A549 (cell line): ENCODE measurements at regions not wholly inside any gene's neighbourhood (a gene's known extent, or its start where the extent isn't known, plus 50 kb on each side); places are given as distances from the start of the nearest gene placed in this dataset.

Experiments used
- ATAC-seq, 2 experiments: fragments of 200-7000 bp in 1 of 2; fragments of >200 bp in 1 of 2; cut with Nextera tagmentation in 1 of 2; cut with Tn5 transposase in 1 of 2; 3 replicates each; pipeline versions ENCODE4 v1.8.0 to v1.9.1; 2018 to 2020; ENCODE audit warnings: mild to moderate bottlenecking in 1 of 2, moderate library complexity in 1 of 2
- CTCF ChIA-PET: fragments of 300-600 bp; sonication (Branson Sonifier 250); formaldehyde crosslinking; extraction: SDS; loops from one replicate; lab custom pipeline; 2021; ENCODE audit warnings: antibody characterized with exemption, inconsistent platforms; lab: Yijun Ruan, JAX
- POLR2A ChIA-PET: fragments of 350-600 bp; formaldehyde crosslinking; extraction: SDS; loops from one replicate; lab custom pipeline; 2021; ENCODE audit warnings: antibody characterized with exemption, inconsistent platforms; lab: Yijun Ruan, JAX
- DNase-seq, 2 experiments: peaks; one replicate each; pipeline versions ENCODE4 v3.0.0 to v3.0.0-alpha.2; 2011 to 2016; ENCODE audit warnings: low read depth in 1 of 2, low spot score in 1 of 2
- FAIRE-seq: peaks from 2 replicates; lab custom pipeline; 2011; peaks lifted over from hg19 to GRCh38; lab: Jason Lieb, UNC
- H3K27ac ChIP-seq, 2 experiments: fragments of >200 bp; sonication (Bioruptor Twin); formaldehyde crosslinking; 3 replicates each; pipeline ENCODE4 v1.5.1; 2016 to 2017
- H3K4me1 ChIP-seq: fragments of >200 bp; sonication (Bioruptor Twin); formaldehyde crosslinking; 3 replicates; pipeline ENCODE4 v1.6.1; 2016
- H3K4me2 ChIP-seq: fragments of >200 bp; sonication (Bioruptor Twin); formaldehyde crosslinking; 3 replicates; pipeline ENCODE4 v1.6.1; 2016
- H3K4me3 ChIP-seq: fragments of >200 bp; sonication (Bioruptor Twin); formaldehyde crosslinking; 3 replicates; pipeline ENCODE4 v1.5.1; 2016
- H3K9me3 ChIP-seq: fragments of >200 bp; sonication (Bioruptor Twin); formaldehyde crosslinking; 3 replicates; pipeline ENCODE4 v1.6.1; 2016
- BHLHE40 ChIP-seq: IDR thresholded peaks from 2 replicates; pipeline ENCODE4 v1.6.1; 2012; ENCODE audit warnings: low read depth, low read length, inconsistent platforms
- CBX8 ChIP-seq: fragments of 200-600 bp; sonication (generic); IDR thresholded peaks from 2 replicates; pipeline ENCODE4 v1.6.1; 2016
- CEBPB ChIP-seq, 2 experiments: fragments of >200 bp in 1 of 2; sonication (Bioruptor Twin) in 1 of 2; formaldehyde crosslinking in 1 of 2; IDR thresholded peaks; 2 replicates each; pipeline ENCODE4 v1.6.1; 2012 to 2016
- CHD2 ChIP-seq: fragments of 150-350 bp; IDR thresholded peaks from 2 replicates; pipeline ENCODE4 v1.6.1; 2014; ENCODE audit warnings: low read length; ENCODE audit not compliant: partially characterized antibody
- EP300 ChIP-seq, 2 experiments: fragments of >200 bp; sonication (Bioruptor Twin); formaldehyde crosslinking; IDR thresholded peaks; 2 replicates in 1 of 2; 3 replicates in 1 of 2; pipeline ENCODE4 v1.6.1; 2016 to 2017
- ESRRA ChIP-seq: fragments of 150-350 bp; IDR thresholded peaks from 2 replicates; pipeline ENCODE4 v1.6.1; 2014; ENCODE audit warnings: mild to moderate bottlenecking, low read length, borderline replicate concordance
- FOSB ChIP-seq: fragments of 250-450 bp; sonication (Bioruptor Pico); IDR thresholded peaks from 2 replicates; pipeline ENCODE4 v1.5.0; 2020; ENCODE audit warnings: mild to moderate bottlenecking, moderate library complexity
- GATA3 ChIP-seq: IDR thresholded peaks from 2 replicates; pipeline ENCODE4 v1.6.1; 2012; ENCODE audit warnings: borderline replicate concordance
- HDAC2 ChIP-seq: fragments of 200-600 bp; sonication (generic); IDR thresholded peaks from 2 replicates; pipeline ENCODE4 v1.6.1; 2016
- HEYL ChIP-seq: fragments of 250-450 bp; sonication (Bioruptor Pico); IDR thresholded peaks from 2 replicates; pipeline ENCODE4 v1.8.0; 2021; ENCODE audit warnings: mild to moderate bottlenecking, moderate library complexity
- HOXB13 ChIP-seq: fragments of 250-450 bp; sonication (Bioruptor Pico); IDR thresholded peaks from 2 replicates; pipeline ENCODE4 v1.5.0; 2020; ENCODE audit warnings: low read depth, mild to moderate bottlenecking, moderate library complexity
- KDM5A ChIP-seq: fragments of 200-600 bp; sonication (generic); IDR thresholded peaks from 2 replicates; pipeline ENCODE4 v1.6.1; 2016; ENCODE audit warnings: antibody characterized with exemption, mild to moderate bottlenecking
- MAZ ChIP-seq: fragments of 150-350 bp; IDR thresholded peaks from 2 replicates; pipeline ENCODE4 v1.6.1; 2014; ENCODE audit warnings: antibody characterized with exemption, low read depth, low read length, borderline replicate concordance
- MYC ChIP-seq: IDR thresholded peaks from 2 replicates; pipeline ENCODE4 v1.6.1; 2012; ENCODE audit warnings: mild to moderate bottlenecking, inconsistent platforms, low read length, improper control_type of control experiment, borderline replicate concordance
- PHF8 ChIP-seq: fragments of 200-600 bp; sonication (generic); IDR thresholded peaks from 2 replicates; pipeline ENCODE4 v1.6.1; 2016; ENCODE audit warnings: low read depth, mild to moderate bottlenecking, antibody characterized with exemption, moderate library complexity, borderline replicate concordance
- POLR2A ChIP-seq: IDR thresholded peaks from 2 replicates; pipeline ENCODE4 v1.6.1; 2012; ENCODE audit warnings: mild to moderate bottlenecking, low read length
- TFCP2L1 ChIP-seq: fragments of 250-450 bp; sonication (Bioruptor Pico); IDR thresholded peaks from 2 replicates; pipeline ENCODE4 v1.5.0; 2021; ENCODE audit warnings: mild to moderate bottlenecking
- USF2 ChIP-seq: fragments of 450-650 bp; IDR thresholded peaks from 2 replicates; pipeline ENCODE4 v1.6.1; 2014; ENCODE audit warnings: antibody characterized with exemption
- ZSCAN20 ChIP-seq: fragments of 250-450 bp; sonication (Bioruptor Pico); IDR thresholded peaks from 2 replicates; pipeline ENCODE4 v1.8.0; 2022; ENCODE audit warnings: mild to moderate bottlenecking, moderate library complexity
- WGBS: methylation state at CpG from one replicate; pipeline ENCODE4 v1.1.6; 2017; ENCODE audit errors: missing lambda C conversion rate; 5-methylcytosine and 5-hydroxymethylcytosine counted together
- TF ChIP-seq, protein P1 (sequence below): fragments of >200 bp; sonication (Bioruptor Twin); formaldehyde crosslinking; IDR thresholded peaks from 3 replicates; pipeline ENCODE4 v1.6.1; 2016
- TF ChIP-seq, protein P2 (sequence below): fragments of 150-350 bp; IDR thresholded peaks from 2 replicates; pipeline ENCODE4 v1.6.1; 2014; ENCODE audit warnings: low read depth, mild to moderate bottlenecking, low read length
- TF ChIP-seq, protein P3 (sequence below): fragments of >200 bp; sonication (Bioruptor Twin); formaldehyde crosslinking; IDR thresholded peaks from 3 replicates; pipeline ENCODE4 v1.5.1; 2016

- TF ChIP-seq CEBPB (IDR thresholded peaks at IDR 0.05) (no peak), HDAC2 (no peak), GATA3 (no peak), USF2 (no peak), PHF8 (no peak)
- TF ChIP-seq, all 56 proteins: peak for 0
These were observed 61.1 kb upstream of the TFPI start (continued) for GRCh38 chr2:187615364-187615763.

GRCh38 chr2:187615902-187616301, 61.7 kb upstream of the TFPI start:
- Histone ChIP-seq H3K4me1 (no peaks in the 10 kb centered on the region), H3K4me2 (no peak overlapping the region), H3K9me3 (no peaks in the 10 kb centered on the region), H3K27ac (no peak overlapping the region), H3K4me3 (no peak overlapping the region)
- 95% methylated on average over 1 of the region's 1 CpG for WGBS
- TF ChIP-seq GATA3 (no peak), POLR2A (no peak), TFCP2L1 (CRISPR knock-in tag) (no peak), HDAC2 (no peak), HEYL (no peak), ESRRA (no peak)
- TF ChIP-seq, protein P1, sequence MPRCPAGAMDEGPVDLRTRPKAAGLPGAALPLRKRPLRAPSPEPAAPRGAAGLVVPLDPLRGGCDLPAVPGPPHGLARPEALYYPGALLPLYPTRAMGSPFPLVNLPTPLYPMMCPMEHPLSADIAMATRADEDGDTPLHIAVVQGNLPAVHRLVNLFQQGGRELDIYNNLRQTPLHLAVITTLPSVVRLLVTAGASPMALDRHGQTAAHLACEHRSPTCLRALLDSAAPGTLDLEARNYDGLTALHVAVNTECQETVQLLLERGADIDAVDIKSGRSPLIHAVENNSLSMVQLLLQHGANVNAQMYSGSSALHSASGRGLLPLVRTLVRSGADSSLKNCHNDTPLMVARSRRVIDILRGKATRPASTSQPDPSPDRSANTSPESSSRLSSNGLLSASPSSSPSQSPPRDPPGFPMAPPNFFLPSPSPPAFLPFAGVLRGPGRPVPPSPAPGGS: no peak
- TF ChIP-seq, protein P2, sequence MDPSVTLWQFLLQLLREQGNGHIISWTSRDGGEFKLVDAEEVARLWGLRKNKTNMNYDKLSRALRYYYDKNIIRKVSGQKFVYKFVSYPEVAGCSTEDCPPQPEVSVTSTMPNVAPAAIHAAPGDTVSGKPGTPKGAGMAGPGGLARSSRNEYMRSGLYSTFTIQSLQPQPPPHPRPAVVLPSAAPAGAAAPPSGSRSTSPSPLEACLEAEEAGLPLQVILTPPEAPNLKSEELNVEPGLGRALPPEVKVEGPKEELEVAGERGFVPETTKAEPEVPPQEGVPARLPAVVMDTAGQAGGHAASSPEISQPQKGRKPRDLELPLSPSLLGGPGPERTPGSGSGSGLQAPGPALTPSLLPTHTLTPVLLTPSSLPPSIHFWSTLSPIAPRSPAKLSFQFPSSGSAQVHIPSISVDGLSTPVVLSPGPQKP: no peak
- CTCF ChIA-PET: no interaction called here
- no peak for FAIRE-seq
- ATAC-seq: no peak
- POLR2A ChIA-PET: no interaction called here
- DNase-seq: no peak

GRCh38 chr2:187617120-187617519, 62.9 kb upstream of the TFPI start:
- 88% methylated on average over 3 of the region's 3 CpGs for WGBS
- CTCF ChIA-PET: no interaction called here
- DNase-seq (no peak), ATAC-seq (no peak), FAIRE-seq (no peak)
- no peak for TF ChIP-seq CHD2
- Histone ChIP-seq H3K9me3 (no peaks in the 10 kb centered on the region), H3K4me2 (no peak overlapping the region), H3K27ac (no peak overlapping the region), H3K4me1 (no peaks in the 10 kb centered on the region), H3K4me3 (no peak overlapping the region)
- POLR2A ChIA-PET: no interaction called here

DNA sequence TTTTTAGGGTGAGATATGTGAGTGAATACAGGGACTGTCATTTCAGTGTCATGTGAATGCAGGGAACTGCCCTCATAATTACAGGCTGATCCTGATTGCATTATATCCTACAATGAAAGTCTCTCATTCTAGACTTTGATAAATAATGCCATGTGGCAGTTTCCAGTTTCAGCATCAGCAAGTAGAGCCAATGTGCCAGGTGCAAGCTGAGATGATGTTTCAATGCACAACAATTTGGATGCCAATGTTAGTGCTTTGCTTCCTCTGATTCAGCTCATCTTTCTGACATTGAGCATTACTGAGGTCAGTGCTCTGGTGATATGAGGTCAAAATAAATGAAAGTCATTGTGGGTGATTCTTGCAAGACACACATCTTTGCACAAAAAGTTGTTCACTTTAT, 63.7 kb upstream of the TFPI start:
- no peaks in the 10 kb centered on the region for H3K9me3 ChIP-seq
- H3K4me3 ChIP-seq: no peak overlapping the region
- TF ChIP-seq BHLHE40: no peak
- TF ChIP-seq MAZ: no peak
- no peak for TF ChIP-seq CBX8
- no peak for TF ChIP-seq KDM5A
- no peak for TF ChIP-seq USF2
- no peak for TF ChIP-seq CEBPB (IDR thresholded peaks at IDR 0.05)
- TF ChIP-seq HOXB13 (CRISPR knock-in tag): no peak
- no peak for TF ChIP-seq EP300 (IDR thresholded peaks at IDR 0.05)
- TF ChIP-seq FOSB (CRISPR knock-in tag): no peak
- TF ChIP-seq CHD2: no peak
- TF ChIP-seq, protein P3, sequence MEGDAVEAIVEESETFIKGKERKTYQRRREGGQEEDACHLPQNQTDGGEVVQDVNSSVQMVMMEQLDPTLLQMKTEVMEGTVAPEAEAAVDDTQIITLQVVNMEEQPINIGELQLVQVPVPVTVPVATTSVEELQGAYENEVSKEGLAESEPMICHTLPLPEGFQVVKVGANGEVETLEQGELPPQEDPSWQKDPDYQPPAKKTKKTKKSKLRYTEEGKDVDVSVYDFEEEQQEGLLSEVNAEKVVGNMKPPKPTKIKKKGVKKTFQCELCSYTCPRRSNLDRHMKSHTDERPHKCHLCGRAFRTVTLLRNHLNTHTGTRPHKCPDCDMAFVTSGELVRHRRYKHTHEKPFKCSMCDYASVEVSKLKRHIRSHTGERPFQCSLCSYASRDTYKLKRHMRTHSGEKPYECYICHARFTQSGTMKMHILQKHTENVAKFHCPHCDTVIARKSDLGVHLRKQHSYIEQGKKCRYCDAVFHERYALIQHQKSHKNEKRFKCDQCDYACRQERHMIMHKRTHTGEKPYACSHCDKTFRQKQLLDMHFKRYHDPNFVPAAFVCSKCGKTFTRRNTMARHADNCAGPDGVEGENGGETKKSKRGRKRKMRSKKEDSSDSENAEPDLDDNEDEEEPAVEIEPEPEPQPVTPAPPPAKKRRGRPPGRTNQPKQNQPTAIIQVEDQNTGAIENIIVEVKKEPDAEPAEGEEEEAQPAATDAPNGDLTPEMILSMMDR: no peak
- TF ChIP-seq, protein P2: no peak
- no peak for TF ChIP-seq ZSCAN20 (CRISPR knock-in tag)
- TF ChIP-seq PHF8: no peak
- no peak for TF ChIP-seq MYC
- no peak for DNase-seq
- no peak overlapping the region for H3K27ac ChIP-seq
- no peak for ATAC-seq
- no peaks in the 10 kb centered on the region for H3K4me1 ChIP-seq
- CTCF ChIA-PET: no interaction called here
- FAIRE-seq: no peak
- POLR2A ChIA-PET: no interaction called here
- H3K4me2 ChIP-seq: no peak overlapping the region
